HS-27A (cell line): ENCODE measurements at regions not wholly inside any gene's neighbourhood (a gene's known extent, or its start where the extent isn't known, plus 50 kb on each side); places are given as distances from the start of the nearest gene placed in this dataset.
A peak's percentile ranks its signal among the peaks of the same experiment; 100 is the strongest.

ENCODE experiments used
- DNase-seq: peaks from one replicate; pipeline ENCODE4 v3.0.0-alpha.2; 2012; ENCODE audit warnings: low read depth, missing footprints

DNA sequence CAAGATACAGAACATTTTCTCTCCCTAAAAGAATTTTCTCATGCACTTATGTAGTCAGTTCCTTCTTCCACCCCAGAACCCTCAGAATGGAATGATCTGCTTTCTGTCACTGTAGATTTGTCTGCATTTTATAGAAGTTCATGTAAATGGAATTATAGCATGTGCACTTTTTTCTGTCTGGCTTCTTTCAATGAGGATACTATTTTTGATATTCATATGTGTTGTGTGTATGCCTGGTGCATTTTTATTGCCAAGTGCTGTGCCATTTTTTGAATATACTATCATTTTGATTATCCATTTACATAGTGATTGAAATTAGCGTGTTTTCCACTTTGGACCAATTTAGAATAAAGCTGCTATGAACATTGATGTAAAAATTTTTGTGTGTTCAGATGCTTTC, 156.6 kb upstream of the ALCAM start:
- DNase-seq, result no peak

DNA sequence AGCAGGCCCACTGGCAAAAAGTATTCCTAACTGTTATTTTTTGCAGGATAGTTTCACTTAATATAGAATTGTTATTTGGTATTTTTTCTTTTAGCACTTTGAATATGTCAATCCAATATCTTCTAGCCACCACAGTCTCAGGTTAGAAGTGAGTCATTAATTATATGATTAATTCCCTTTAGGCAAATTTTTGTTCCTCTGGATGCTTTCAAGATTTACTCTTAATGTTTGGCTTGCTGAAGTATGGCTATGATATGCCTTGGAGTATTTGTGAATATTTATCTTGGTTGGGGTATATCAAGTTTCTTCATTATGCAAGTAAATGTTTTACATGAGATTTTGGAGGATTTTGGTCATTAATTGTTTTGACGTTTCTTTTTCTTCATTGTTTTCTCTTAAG, 152.1 kb upstream of the ALCAM start:
- no peak for DNase-seq

- DNase-seq, result no peak
Observed at GRCh38 chr3:105222568-105223093, 144.1 kb upstream of the ALCAM start.

DNA sequence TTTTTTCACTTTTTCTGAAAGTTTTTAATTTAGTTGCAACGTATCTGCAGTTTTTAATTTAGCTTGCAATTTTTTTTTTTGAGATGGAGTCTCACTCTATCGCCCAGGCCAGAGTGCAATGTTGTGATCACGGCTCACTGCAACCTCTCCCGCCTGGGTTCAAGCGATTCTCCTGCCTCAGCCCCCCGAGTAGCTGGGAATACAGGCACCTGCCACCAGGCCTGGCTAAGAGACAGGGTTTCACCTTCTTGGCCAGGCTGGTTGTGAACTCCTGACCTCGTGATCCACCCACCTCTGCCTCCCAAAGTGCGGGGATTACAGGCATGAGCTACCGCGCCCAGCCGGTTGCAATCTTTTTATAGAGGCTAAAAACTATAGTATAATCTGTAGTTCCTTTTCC, 142.9 kb upstream of the ALCAM start:
- DNase-seq, result no peak

DNA sequence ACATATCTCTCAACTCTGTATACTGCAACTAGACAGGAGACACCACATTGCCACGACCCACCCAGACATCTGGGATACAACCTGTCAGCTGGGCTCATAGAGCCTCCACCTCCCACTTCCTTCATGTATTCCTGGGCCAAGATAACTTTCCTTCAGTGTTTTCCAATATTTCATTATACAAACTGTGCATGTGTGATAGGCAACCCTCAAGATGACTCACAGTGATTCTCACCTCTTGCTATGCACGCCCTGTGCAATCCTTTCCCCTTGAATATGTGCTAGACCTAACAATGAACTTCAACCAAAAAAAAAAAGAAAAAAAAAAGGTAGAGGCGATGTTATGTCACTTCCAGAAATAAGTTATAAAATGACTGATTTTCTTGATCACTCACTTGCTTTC, 138.0 kb upstream of the ALCAM start:
- no peak for DNase-seq

- DNase-seq, result no peak
Observed at GRCh38 chr3:105232553-105232952, 134.2 kb upstream of the ALCAM start.

- DNase-seq, result no peak
Observed at GRCh38 chr3:105233010-105233409, 133.7 kb upstream of the ALCAM start.

GRCh38 chr3:105235221-105235620, 131.5 kb upstream of the ALCAM start:
- DNase-seq, result no peak

DNA sequence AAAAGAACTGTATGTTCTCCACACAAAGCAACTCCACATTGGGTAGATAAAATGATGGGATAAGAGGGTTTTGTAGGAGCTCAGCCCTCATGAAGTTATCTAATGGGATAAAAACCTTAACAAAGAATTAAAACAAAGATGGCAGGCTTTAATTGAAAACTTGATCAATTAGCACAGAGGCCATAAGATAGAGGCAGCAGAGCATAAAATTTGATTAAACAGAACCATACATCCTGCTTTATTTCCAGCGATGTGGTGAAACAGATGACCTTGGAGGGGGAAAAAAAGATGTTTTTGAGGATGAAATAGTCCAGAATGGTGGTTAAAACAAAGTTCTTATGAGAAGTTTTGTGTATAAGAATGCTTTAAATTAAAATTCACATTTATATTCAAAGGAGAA, 130.9 kb upstream of the ALCAM start:
- no peak for DNase-seq

DNA sequence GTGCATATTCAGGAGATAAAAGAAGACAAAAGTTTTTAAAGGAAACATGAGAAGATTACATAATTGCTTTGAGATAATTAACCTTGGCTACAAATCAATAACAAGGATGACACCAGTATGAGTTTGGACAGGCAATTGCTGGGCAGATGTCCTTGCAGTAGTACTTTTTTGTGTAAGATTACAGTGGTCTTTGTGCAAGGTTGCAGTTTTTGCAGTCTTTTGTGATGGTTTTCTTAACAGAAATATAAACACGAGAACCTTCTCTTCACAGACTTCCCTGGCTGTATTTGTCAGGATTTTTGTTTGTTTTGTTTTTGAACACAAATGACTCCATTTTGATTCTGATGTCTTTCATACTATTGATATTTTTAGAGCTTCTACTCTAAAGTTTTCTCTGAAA, 128.3 kb upstream of the ALCAM start:
- no peak for DNase-seq

DNA sequence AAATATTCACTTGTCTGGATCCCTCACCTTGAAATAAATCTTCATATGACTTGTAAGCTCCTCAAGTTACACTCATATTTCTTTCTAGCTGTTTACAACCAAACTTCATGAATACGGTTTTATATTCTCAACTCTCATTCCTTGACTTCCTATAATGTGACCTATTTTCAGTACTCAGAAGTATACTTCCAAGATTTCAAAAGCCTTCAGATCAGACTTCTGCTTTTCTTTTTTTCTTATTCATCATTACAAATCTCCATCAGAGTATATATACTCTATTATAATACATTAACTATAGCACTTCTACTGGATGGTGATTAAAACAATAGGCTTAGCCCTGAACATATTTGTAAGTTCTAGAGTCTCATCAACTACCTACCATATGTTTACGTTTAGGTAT, 123.6 kb upstream of the ALCAM start:
- DNase-seq, result no peak

DNA sequence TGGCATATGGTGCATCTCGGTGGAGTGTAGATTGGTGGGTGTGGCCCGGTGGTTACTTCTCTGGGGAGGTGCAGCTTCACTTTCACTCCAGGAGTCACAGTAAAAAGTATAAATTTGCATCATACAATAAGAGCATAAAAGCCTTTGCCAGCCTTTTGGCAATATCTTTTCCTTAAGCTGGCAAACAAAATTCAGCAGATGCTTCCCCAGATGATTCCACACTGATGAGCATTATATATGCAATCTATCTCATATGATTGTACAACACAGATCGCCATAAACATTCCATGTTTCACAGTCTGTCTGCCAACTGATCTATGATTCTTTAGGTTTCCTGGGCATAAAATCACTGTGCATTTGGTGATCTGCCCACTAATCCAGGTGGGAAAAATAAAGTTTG, 120.2 kb upstream of the ALCAM start:
- DNase-seq, result no peak

DNA sequence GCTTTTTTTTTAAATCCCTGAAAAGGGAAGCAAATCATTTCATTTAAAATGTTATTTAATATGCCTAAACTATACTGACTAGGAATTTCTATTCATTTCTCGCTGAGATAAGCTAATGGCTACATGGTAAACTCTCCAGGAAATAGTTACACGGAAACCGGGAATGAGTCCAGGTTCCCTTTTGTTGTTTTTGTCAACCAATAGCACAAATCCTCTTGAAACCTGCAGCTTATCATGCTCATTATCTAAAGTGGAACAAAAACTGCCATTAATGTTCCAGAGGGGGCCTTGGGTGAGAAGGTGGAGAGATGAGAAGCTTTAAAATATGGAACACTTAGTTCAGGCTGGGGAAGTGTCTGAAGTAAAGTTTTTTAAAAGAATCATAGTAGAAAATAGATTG, 113.5 kb upstream of the ALCAM start:
- no peak for DNase-seq

DNA sequence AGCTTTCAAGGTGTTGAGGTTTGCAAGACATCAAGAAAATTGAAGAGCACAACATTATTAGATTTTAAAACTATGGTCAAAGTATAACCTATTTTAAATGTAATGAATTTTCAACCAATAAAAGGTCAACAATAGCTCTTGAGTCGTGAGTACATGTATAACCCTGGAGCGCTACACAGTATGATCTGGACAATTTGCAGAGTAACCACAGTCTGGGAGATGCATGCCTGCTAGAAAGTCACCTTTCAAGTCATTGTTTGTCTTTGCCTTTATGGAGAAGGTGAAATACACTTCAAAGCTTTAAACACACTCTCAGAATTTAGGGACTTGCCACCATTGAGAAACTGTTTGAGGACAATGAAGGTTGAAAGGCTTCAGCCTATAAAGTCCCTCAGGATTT, 112.6 kb upstream of the ALCAM start:
- DNase-seq, result no peak

GRCh38 chr3:105255350-105255749, 111.4 kb upstream of the ALCAM start:
- DNase-seq, result no peak

DNA sequence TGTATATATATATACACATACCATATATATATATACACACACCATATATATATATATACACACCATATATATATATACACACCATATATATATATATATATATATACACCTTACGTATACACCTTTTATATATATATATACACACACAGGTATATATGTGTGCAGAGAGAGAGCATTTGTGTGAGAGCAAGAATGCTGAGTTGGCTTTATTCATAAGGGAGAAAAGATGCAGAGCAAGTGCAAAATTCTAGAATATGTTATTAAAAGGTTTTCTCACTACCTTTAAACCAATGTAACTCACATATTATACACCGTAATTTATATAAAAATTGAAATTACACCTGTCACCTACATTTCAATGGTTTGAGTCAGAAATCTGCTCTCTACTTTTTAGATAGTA, 107.2 kb upstream of the ALCAM start:
- DNase-seq, result no peak

- no peak for DNase-seq
Observed at GRCh38 chr3:105260385-105260784, 106.3 kb upstream of the ALCAM start.

DNA sequence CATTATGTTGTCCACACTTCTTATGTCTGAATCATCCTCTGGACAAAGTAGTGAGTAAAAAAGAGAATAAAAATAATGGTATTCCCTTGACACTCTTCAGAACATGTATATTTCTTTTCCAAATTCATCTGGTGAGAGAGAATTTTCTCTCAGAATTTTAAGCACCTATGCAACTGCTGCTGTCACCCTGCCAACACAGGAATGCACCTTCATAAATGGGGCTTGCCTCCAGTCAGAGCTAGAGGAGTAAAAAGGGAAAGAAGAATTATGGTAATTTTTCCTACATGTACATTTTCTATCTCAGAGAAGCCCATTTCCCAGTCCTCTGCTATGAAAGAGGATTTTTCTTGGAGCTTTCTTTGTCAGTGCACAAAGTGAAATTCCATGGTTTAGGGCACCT, 92.2 kb upstream of the ALCAM start:
- no peak for DNase-seq

DNA sequence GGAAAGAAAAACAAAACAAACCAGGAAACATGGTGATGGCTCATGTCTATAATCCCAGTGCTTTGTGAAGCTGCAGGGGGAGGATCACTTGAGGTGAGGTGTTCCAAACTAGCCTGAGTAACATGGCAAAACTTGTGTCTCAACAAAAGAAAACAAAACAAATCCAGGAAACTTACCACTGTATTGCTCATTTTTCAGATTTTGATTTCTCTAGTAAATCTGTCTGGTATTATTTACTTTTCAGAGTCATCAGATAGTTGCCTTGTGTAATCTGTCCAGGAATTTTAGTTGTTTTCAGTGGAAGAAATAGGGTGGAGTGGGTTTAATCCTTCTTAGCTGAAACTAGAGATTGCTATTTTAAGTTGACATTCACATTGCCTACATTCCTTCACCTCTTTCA, 91.8 kb upstream of the ALCAM start:
- peak; percentile 84 for DNase-seq

- no peak for DNase-seq
Observed at GRCh38 chr3:105277656-105278055, 89.1 kb upstream of the ALCAM start.

GRCh38 chr3:105278688-105279087, 88.0 kb upstream of the ALCAM start:
- no peak for DNase-seq

GRCh38 chr3:105281989-105282388, 84.7 kb upstream of the ALCAM start:
- no peak for DNase-seq

- no peak for DNase-seq
Observed at GRCh38 chr3:105284876-105285275, 81.8 kb upstream of the ALCAM start.

- no peak for DNase-seq
Observed at GRCh38 chr3:105285653-105286241, 81.0 kb upstream of the ALCAM start.

DNA sequence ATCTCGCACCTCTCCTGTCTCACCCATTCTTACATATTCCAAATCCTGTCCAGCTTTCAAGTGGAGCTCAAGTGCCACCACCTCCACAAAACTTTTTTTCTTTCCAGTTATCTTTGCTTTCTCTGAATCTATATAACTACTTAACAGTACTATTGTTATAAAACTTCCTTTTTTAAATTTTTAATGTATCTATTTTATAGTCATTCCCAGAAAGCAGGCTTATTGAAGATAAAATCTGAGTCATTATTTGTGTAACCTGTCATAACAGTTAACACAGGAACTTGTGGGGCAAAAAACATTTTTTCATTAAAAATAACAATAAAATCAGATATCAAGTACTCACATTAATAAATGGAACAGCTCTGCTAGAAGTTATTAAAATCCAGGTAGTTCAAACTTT, 73.3 kb upstream of the ALCAM start:
- no peak for DNase-seq
